ENCODE measurements at regions not wholly inside any gene's neighbourhood (a gene's known extent, or its start where the extent isn't known, plus 50 kb on each side); places are given as distances from the start of the nearest gene placed in this dataset.

- intact Hi-C loops (cut with DNase I; ENCODE audit: low total_unique reads) = no loop called here
- Histone ChIP-seq H3K4me3 (no peak overlapping the region), H3K4me1 (no peaks in the 10 kb centered on the region), H3K27me3 (no peaks in the 10 kb centered on the region), H3K9me3 (no peaks in the 10 kb centered on the region), H3K36me3 (no peaks in the 10 kb centered on the region), H3K27ac (no peak overlapping the region)
- DNase-seq = no peak
- TF ChIP-seq POLR2A (IDR thresholded peaks at IDR 0.05) (no peak), CTCF (IDR thresholded peaks at IDR 0.05) (no peak), POLR2AphosphoS5 (IDR thresholded peaks at IDR 0.05) (no peak), EP300 (IDR thresholded peaks at IDR 0.05; ENCODE audit: low read depth) (no peak)
- WGBS, 2 donors (ENCODE audit: low coverage in 1 of 2) = 59 to 65% methylated on average over 4 of the region's 4 CpGs
- in situ Hi-C loops (cut with MboI; ENCODE audit: low pct_ligation_motif_present in 1 of 4, low pct_unique_long_range_greater_than_20kb in 1 of 4, low sequenced_read_pairs in 3 of 4) = no loop called here
Measured at GRCh38 chr4:138960175-138960710, 55.3 kb upstream of the NOCT start.

- Histone ChIP-seq H3K4me3 (no peak overlapping the region), H3K4me1 (no peaks in the 10 kb centered on the region), H3K36me3 (no peaks in the 10 kb centered on the region), H3K9me3 (no peaks in the 10 kb centered on the region), H3K27me3 (no peaks in the 10 kb centered on the region), H3K27ac (no peak overlapping the region)
- TF ChIP-seq EP300 (IDR thresholded peaks at IDR 0.05; ENCODE audit: low read depth) (no peak), POLR2A (IDR thresholded peaks at IDR 0.05) (no peak), CTCF (IDR thresholded peaks at IDR 0.05) (no peak), POLR2AphosphoS5 (IDR thresholded peaks at IDR 0.05) (no peak)
- intact Hi-C loops (cut with DNase I; ENCODE audit: low total_unique reads) (no loop called here), in situ Hi-C loops (cut with MboI; ENCODE audit: low pct_ligation_motif_present in 1 of 4, low pct_unique_long_range_greater_than_20kb in 1 of 4, low sequenced_read_pairs in 3 of 4) (no loop called here)
- DNase-seq = no peak
- WGBS, 2 donors (ENCODE audit: low coverage in 1 of 2) = 79 to 88% methylated on average over 3 to 5 of the region's 5 CpGs
Measured at GRCh38 chr4:138959097-138959815, 56.3 kb upstream of the NOCT start.

- Histone ChIP-seq H3K27ac (no peak overlapping the region), H3K9me3 (no peaks in the 10 kb centered on the region), H3K36me3 (no peaks in the 10 kb centered on the region), H3K27me3 (no peaks in the 10 kb centered on the region), H3K4me3 (no peak overlapping the region), H3K4me1 (no peaks in the 10 kb centered on the region)
- DNase-seq = no peak
- in situ Hi-C loops (cut with MboI; ENCODE audit: low pct_ligation_motif_present in 1 of 4, low pct_unique_long_range_greater_than_20kb in 1 of 4, low sequenced_read_pairs in 3 of 4) (no loop called here), intact Hi-C loops (cut with DNase I; ENCODE audit: low total_unique reads) (no loop called here)
- 66 to 72% methylated on average over 3 of the region's 3 CpGs for WGBS, 2 donors (ENCODE audit: low coverage in 1 of 2)
- TF ChIP-seq POLR2A (IDR thresholded peaks at IDR 0.05) (no peak), EP300 (IDR thresholded peaks at IDR 0.05; ENCODE audit: low read depth) (no peak), POLR2AphosphoS5 (IDR thresholded peaks at IDR 0.05) (no peak), CTCF (IDR thresholded peaks at IDR 0.05) (no peak)
Measured at GRCh38 chr4:138958519-138958918, 57.1 kb upstream of the NOCT start.

- H3K9me3 ChIP-seq = no peaks in the 10 kb centered on the region
- in situ Hi-C loops (cut with MboI; ENCODE audit: low pct_ligation_motif_present in 1 of 4, low pct_unique_long_range_greater_than_20kb in 1 of 4, low sequenced_read_pairs in 3 of 4) = no loop called here
- 85 to 93% methylated on average over 7 of the region's 7 CpGs for WGBS, 2 donors (ENCODE audit: low coverage in 1 of 2)
- no peaks in the 10 kb centered on the region for H3K27me3 ChIP-seq
- DNase-seq = no peak
- intact Hi-C loops (cut with DNase I; ENCODE audit: low total_unique reads) = no loop called here
- H3K4me3 ChIP-seq = no peak overlapping the region
- H3K27ac ChIP-seq = no peak overlapping the region
- no peaks in the 10 kb centered on the region for H3K36me3 ChIP-seq
- no peak for TF ChIP-seq POLR2A (IDR thresholded peaks at IDR 0.05)
- no peaks in the 10 kb centered on the region for H3K4me1 ChIP-seq
Measured at GRCh38 chr4:138957302-138957701, 58.3 kb upstream of the NOCT start.
